NCI-H82 (cell line): ENCODE measurements at regions not wholly inside any gene's neighbourhood (a gene's known extent, or its start where the extent isn't known, plus 50 kb on each side); places are given as distances from the start of the nearest gene placed in this dataset.
A peak's percentile ranks its signal among the peaks of the same experiment; 100 is the strongest.
"Not testable (repeated sequence)": the region's sequence is repeated elsewhere in the genome, so short reads cannot be mapped to it uniquely, and the experiment has no call there.

Source experiments
- DNase-seq: peaks from one replicate; lab custom pipeline; 2025; lab: John Stamatoyannopoulos, UW

- peak; percentile 33 for DNase-seq
Observed at GRCh38 chr15:24848050-24848449, 106.7 kb upstream of the SNRPN start.

GRCh38 chr15:24856397-24857390, 98.1 kb upstream of the SNRPN start:
- peak; percentile 61 for DNase-seq

- no peak for DNase-seq
Observed at GRCh38 chr15:24857763-24858162, 97.0 kb upstream of the SNRPN start.

- not testable (repeated sequence) for DNase-seq
Observed at GRCh38 chr15:24858183-24858582, 96.6 kb upstream of the SNRPN start.

- DNase-seq, result no peak
Observed at GRCh38 chr15:24858737-24859601, 95.8 kb upstream of the SNRPN start.

GRCh38 chr15:24861014-24861690, 93.6 kb upstream of the SNRPN start:
- DNase-seq, result no peak

- no peak for DNase-seq
Observed at GRCh38 chr15:24862726-24863521, 91.9 kb upstream of the SNRPN start.

GRCh38 chr15:24865303-24865702, 89.5 kb upstream of the SNRPN start:
- no peak for DNase-seq

- no peak for DNase-seq
Observed at GRCh38 chr15:24877174-24877573, 77.6 kb upstream of the SNRPN start.

GRCh38 chr15:24878153-24878552, 76.6 kb upstream of the SNRPN start:
- peak; percentile 15 for DNase-seq

- DNase-seq, result no peak
Observed at GRCh38 chr15:24879492-24879891, 75.3 kb upstream of the SNRPN start.

GRCh38 chr15:24880663-24881062, 74.1 kb upstream of the SNRPN start:
- DNase-seq, result no peak

- no peak for DNase-seq
Observed at GRCh38 chr15:24886538-24886937, 68.2 kb upstream of the SNRPN start.

- peak; percentile 70 for DNase-seq
Observed at GRCh38 chr15:24898715-24899272, 56.0 kb upstream of the SNRPN start.

- no peak for DNase-seq
Observed at GRCh38 chr15:24899367-24899766, 55.4 kb upstream of the SNRPN start.

- no peak for DNase-seq
Observed at GRCh38 chr15:24899795-24900194, 55.0 kb upstream of the SNRPN start.

GRCh38 chr15:24901409-24901808, 53.4 kb upstream of the SNRPN start:
- no peak for DNase-seq
